Astrocyte (in vitro differentiated cells and primary cell): ENCODE measurements at regions not wholly inside any gene's neighbourhood (a gene's known extent, or its start where the extent isn't known, plus 50 kb on each side); places are given as distances from the start of the nearest gene placed in this dataset.

Experiments
- DNase-seq: peaks from one replicate; pipeline ENCODE4 v3.0.0-alpha.2; 2010; ENCODE audit warnings: low read depth
- FAIRE-seq: peaks from 2 replicates; lab custom pipeline; 2011; peaks lifted over from hg19 to GRCh38; lab: Jason Lieb, UNC
- H2AFZ ChIP-seq: 2 replicates; pipeline ENCODE4 v1.6.0; 2012; ENCODE audit warnings: low read depth, low read length, inconsistent platforms
- H3K27ac ChIP-seq: 2 replicates; pipeline ENCODE4 v1.5.1; 2011; ENCODE audit warnings: low read depth, low read length, inconsistent platforms
- H3K27me3 ChIP-seq: 2 replicates; pipeline ENCODE4 v1.6.0; 2011; ENCODE audit warnings: low read length, inconsistent platforms; ENCODE audit not compliant: insufficient read depth
- H3K36me3 ChIP-seq: 2 replicates; pipeline ENCODE4 v1.5.1; 2011; ENCODE audit warnings: low read length, inconsistent platforms; ENCODE audit not compliant: insufficient read depth
- H3K4me1 ChIP-seq: 2 replicates; pipeline ENCODE4 v1.5.1; 2011; ENCODE audit warnings: low read length, inconsistent platforms; ENCODE audit not compliant: insufficient read depth
- H3K4me2 ChIP-seq: 2 replicates; pipeline ENCODE4 v1.6.0; 2012; ENCODE audit warnings: low read length, inconsistent platforms
- H3K4me3 ChIP-seq: 2 replicates; pipeline ENCODE4 v1.5.1; 2011; ENCODE audit warnings: low read depth, mild to moderate bottlenecking, low read length, inconsistent platforms; ENCODE audit not compliant: insufficient read depth
- H3K79me2 ChIP-seq: 2 replicates; pipeline ENCODE4 v1.6.0; 2012; ENCODE audit warnings: mild to moderate bottlenecking, low read length, inconsistent platforms; ENCODE audit not compliant: insufficient read depth
- H3K9ac ChIP-seq: 2 replicates; pipeline ENCODE4 v1.6.0; 2012; ENCODE audit warnings: mild to moderate bottlenecking, low read length, inconsistent platforms
- H3K9me3 ChIP-seq: 2 replicates; pipeline ENCODE4 v1.5.1; 2012; ENCODE audit warnings: low read depth, mild to moderate bottlenecking, low read length, inconsistent platforms; ENCODE audit not compliant: insufficient read depth
- H4K20me1 ChIP-seq: 2 replicates; pipeline ENCODE4 v1.6.0; 2012; ENCODE audit warnings: low read length, inconsistent platforms; ENCODE audit not compliant: insufficient read depth
- H3K27ac Mint-ChIP-seq: one replicate; pipeline ENCODE4 v1.8.0; 2021; ENCODE audit warnings: mild to moderate bottlenecking, mixed read lengths; ENCODE audit not compliant: unreplicated experiment
- H3K27me3 Mint-ChIP-seq: one replicate; pipeline ENCODE4 v1.8.0; 2021; ENCODE audit warnings: low read depth, mixed read lengths; ENCODE audit not compliant: unreplicated experiment
- H3K36me3 Mint-ChIP-seq: one replicate; pipeline ENCODE4 v1.8.0; 2021; ENCODE audit warnings: low read depth, mixed read lengths; ENCODE audit not compliant: unreplicated experiment
- H3K4me1 Mint-ChIP-seq: one replicate; pipeline ENCODE4 v1.8.0; 2021; ENCODE audit warnings: low read depth, mixed read lengths; ENCODE audit not compliant: unreplicated experiment
- H3K4me3 Mint-ChIP-seq: one replicate; pipeline ENCODE4 v1.8.0; 2021; ENCODE audit warnings: mild to moderate bottlenecking, moderate library complexity, mixed read lengths; ENCODE audit not compliant: unreplicated experiment
- H3K9me3 Mint-ChIP-seq: one replicate; pipeline ENCODE4 v1.8.0; 2021; ENCODE audit warnings: mild to moderate bottlenecking, mixed read lengths; ENCODE audit not compliant: unreplicated experiment
- EZH2 ChIP-seq: IDR thresholded peaks from 2 replicates; pipeline ENCODE4 v1.6.1; 2012; ENCODE audit warnings: mild to moderate bottlenecking, low read length, inconsistent platforms; ENCODE audit not compliant: insufficient read depth
- TF ChIP-seq, protein P1 (sequence below): IDR thresholded peaks from 2 replicates; pipeline ENCODE4 v1.5.1; 2011; ENCODE audit warnings: low read depth, mild to moderate bottlenecking, inconsistent platforms, low read length, moderate library complexity; ENCODE audit not compliant: insufficient read depth

DNA sequence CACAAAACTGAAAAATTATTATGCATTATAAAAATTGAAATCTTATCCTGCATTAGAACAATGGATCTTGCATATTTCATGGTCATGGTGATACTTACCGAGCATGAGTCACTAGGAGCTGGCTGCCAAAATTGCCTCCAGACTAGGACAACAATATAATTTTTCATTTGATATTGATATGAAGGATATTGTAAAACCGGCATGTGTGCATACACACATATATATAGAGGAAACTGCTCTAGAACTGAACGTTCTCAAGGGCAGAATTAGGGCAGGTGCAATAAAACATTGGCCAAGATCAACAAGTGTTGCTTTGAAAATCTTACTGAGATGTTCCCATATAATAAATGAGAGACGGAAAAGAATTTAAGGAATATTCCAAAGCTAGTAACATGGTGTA, 319.4 kb upstream of the POU1F1 start:
- Histone ChIP-seq H3K9ac (no peak overlapping the region), H3K4me3 (no peak overlapping the region), H3K4me2 (no peak overlapping the region), H3K79me2 (no peaks in the 10 kb centered on the region), H2AFZ (no peak overlapping the region), H3K36me3 (no peaks in the 10 kb centered on the region), H3K27me3 (no peaks in the 10 kb centered on the region), H3K9me3 (no peaks in the 10 kb centered on the region), H3K27ac (no peak overlapping the region), H3K4me1 (no peaks in the 10 kb centered on the region), H4K20me1 (no peaks in the 10 kb centered on the region)
- DNase-seq (no peak), FAIRE-seq (no peak)
- no peaks in the 10 kb centered on the region for H3K4me1 Mint-ChIP-seq
- TF ChIP-seq EZH2: no peak
- TF ChIP-seq, protein P1, sequence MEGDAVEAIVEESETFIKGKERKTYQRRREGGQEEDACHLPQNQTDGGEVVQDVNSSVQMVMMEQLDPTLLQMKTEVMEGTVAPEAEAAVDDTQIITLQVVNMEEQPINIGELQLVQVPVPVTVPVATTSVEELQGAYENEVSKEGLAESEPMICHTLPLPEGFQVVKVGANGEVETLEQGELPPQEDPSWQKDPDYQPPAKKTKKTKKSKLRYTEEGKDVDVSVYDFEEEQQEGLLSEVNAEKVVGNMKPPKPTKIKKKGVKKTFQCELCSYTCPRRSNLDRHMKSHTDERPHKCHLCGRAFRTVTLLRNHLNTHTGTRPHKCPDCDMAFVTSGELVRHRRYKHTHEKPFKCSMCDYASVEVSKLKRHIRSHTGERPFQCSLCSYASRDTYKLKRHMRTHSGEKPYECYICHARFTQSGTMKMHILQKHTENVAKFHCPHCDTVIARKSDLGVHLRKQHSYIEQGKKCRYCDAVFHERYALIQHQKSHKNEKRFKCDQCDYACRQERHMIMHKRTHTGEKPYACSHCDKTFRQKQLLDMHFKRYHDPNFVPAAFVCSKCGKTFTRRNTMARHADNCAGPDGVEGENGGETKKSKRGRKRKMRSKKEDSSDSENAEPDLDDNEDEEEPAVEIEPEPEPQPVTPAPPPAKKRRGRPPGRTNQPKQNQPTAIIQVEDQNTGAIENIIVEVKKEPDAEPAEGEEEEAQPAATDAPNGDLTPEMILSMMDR: no peak
- H3K27me3 Mint-ChIP-seq: no peaks in the 10 kb centered on the region
- H3K27ac Mint-ChIP-seq: no peak overlapping the region
- H3K4me3 Mint-ChIP-seq: no peak overlapping the region
- no peaks in the 10 kb centered on the region for H3K36me3 Mint-ChIP-seq
- peaks cover 3% of the 10 kb centered on the region for H3K9me3 Mint-ChIP-seq

DNA sequence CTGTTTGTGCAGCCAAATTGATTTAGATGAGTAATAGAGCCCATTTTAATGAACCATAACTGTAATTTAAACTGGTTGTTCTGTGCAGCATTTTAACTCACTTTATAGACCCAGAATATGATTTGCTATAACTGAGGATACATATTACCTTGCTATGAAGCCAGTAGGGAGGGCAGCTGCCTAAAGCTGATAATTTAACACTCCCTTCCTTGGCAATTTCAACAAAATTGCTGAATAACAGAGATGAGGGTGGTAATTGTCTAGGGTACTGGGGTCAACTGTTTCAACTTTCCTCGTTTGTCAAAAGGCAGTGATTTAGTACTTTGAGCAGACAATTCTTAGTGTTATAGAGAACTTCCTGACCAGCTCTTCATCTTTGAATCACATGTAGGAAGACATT, 304.9 kb upstream of the POU1F1 start:
- no peaks in the 10 kb centered on the region for H3K79me2 ChIP-seq
- Mint-ChIP-seq H3K36me3 (no peaks in the 10 kb centered on the region), H3K4me3 (no peak overlapping the region), H3K9me3 (no peaks in the 10 kb centered on the region), H3K27ac (no peak overlapping the region), H3K4me1 (no peaks in the 10 kb centered on the region), H3K27me3 (no peaks in the 10 kb centered on the region)
- H3K4me3 ChIP-seq: no peak overlapping the region
- no peaks in the 10 kb centered on the region for H3K36me3 ChIP-seq
- no peaks in the 10 kb centered on the region for H3K9me3 ChIP-seq
- H3K27ac ChIP-seq: no peak overlapping the region
- FAIRE-seq (no peak), DNase-seq (no peak)
- no peaks in the 10 kb centered on the region for H3K4me1 ChIP-seq
- H3K4me2 ChIP-seq: no peak overlapping the region
- no peak for TF ChIP-seq EZH2
- TF ChIP-seq, protein P1: no peak
- H3K27me3 ChIP-seq: no peaks in the 10 kb centered on the region
- H2AFZ ChIP-seq: no peak overlapping the region
- H4K20me1 ChIP-seq: no peaks in the 10 kb centered on the region
- H3K9ac ChIP-seq: no peak overlapping the region

DNA sequence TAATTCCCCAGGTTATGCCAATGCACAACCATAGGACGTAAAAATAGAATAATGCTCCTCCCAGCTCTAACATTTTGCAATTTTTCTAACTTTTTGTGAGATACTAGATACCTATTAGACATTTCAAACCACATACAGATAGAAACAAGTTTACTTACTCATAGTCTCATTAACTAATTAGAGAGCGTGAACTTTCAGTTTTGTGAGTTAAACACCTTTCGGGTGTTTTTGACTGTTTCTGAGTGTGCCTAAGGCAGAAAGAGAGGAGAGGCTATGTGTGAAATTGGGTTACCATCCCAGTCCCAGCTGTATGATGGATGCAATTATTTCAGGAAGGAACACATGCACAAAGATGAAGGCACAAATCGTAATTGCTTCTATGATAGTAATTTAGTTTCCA, 300.4 kb upstream of the POU1F1 start:
- H3K27ac ChIP-seq: no peak overlapping the region
- H3K4me3 ChIP-seq: no peak overlapping the region
- H3K4me2 ChIP-seq: no peak overlapping the region
- H3K4me1 Mint-ChIP-seq: no peaks in the 10 kb centered on the region
- H3K27me3 Mint-ChIP-seq: no peaks in the 10 kb centered on the region
- no peak overlapping the region for H3K27ac Mint-ChIP-seq
- H3K4me1 ChIP-seq: no peaks in the 10 kb centered on the region
- no peak overlapping the region for H2AFZ ChIP-seq
- no peaks in the 10 kb centered on the region for H3K9me3 Mint-ChIP-seq
- DNase-seq (no peak), FAIRE-seq (no peak)
- no peaks in the 10 kb centered on the region for H4K20me1 ChIP-seq
- H3K4me3 Mint-ChIP-seq: no peak overlapping the region
- H3K36me3 Mint-ChIP-seq: no peaks in the 10 kb centered on the region
- H3K79me2 ChIP-seq: no peaks in the 10 kb centered on the region
- no peak overlapping the region for H3K9ac ChIP-seq
- no peak for TF ChIP-seq EZH2
- TF ChIP-seq, protein P1: no peak
- H3K36me3 ChIP-seq: no peaks in the 10 kb centered on the region
- H3K27me3 ChIP-seq: no peaks in the 10 kb centered on the region
- no peaks in the 10 kb centered on the region for H3K9me3 ChIP-seq
